ENCODE measurements at regions not wholly inside any gene's neighbourhood (a gene's known extent, or its start where the extent isn't known, plus 50 kb on each side); places are given as distances from the start of the nearest gene placed in this dataset.

DNA sequence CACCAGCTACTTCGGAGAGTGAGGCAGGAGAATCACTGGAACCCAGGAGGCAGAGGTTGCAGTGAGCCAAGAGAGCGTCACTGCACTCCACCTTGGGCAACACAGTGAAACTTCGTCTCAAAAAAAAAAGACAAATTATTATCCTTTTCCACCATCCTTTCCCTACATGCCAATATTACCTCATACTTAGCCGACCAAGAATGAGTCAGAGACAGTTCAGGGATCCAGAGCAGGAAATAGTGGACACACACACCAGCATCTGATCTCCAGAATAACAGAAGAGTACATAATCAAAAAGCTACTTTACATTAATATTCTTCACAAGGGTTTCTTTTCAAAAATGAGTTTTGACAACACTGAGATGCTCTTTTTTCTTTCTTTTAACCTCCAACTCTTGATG is 185.4 kb downstream of the KDM5D start:
- TF ChIP-seq, protein P1, sequence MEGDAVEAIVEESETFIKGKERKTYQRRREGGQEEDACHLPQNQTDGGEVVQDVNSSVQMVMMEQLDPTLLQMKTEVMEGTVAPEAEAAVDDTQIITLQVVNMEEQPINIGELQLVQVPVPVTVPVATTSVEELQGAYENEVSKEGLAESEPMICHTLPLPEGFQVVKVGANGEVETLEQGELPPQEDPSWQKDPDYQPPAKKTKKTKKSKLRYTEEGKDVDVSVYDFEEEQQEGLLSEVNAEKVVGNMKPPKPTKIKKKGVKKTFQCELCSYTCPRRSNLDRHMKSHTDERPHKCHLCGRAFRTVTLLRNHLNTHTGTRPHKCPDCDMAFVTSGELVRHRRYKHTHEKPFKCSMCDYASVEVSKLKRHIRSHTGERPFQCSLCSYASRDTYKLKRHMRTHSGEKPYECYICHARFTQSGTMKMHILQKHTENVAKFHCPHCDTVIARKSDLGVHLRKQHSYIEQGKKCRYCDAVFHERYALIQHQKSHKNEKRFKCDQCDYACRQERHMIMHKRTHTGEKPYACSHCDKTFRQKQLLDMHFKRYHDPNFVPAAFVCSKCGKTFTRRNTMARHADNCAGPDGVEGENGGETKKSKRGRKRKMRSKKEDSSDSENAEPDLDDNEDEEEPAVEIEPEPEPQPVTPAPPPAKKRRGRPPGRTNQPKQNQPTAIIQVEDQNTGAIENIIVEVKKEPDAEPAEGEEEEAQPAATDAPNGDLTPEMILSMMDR (IDR thresholded peaks at IDR 0.05) = no peak
- TF ChIP-seq EZH2 (IDR thresholded peaks at IDR 0.05; ENCODE audit: borderline replicate concordance, insufficient read depth, low read depth, low read length, poor library complexity, severe bottlenecking) = no peak
